Erythroblast (primary cell): ENCODE measurements at regions not wholly inside any gene's neighbourhood (a gene's known extent, or its start where the extent isn't known, plus 50 kb on each side); places are given as distances from the start of the nearest gene placed in this dataset.

Source experiments
- GATA1 ChIP-seq: IDR thresholded peaks from 2 replicates; pipeline ENCODE4 v1.6.1; 2011; ENCODE audit warnings: low read depth, mild to moderate bottlenecking, control low read depth, low read length, moderate library complexity
- POLR2A ChIP-seq: IDR thresholded peaks from 2 replicates; pipeline ENCODE4 v1.6.1; 2011; ENCODE audit warnings: mild to moderate bottlenecking, low read length

DNA sequence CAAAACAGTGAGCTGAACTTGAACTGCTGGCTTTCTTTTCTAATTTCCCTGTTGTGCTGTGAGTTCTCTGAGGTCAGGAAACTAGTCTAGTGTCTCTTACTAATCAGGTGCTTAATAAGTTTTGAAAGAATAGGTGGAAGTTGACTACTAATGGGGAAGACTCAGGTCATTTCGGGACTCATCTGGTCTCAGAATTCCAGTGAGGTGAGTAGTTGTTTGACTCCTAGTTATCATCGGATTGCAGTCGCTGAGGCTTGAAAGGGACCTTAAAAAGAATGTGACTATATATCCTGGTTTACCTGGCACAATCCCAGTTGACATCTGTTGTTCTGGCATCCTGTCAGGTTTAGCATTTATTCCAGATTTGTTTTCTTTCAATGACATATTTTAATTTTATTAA is 81.4 kb upstream of the SPAG17 start:
- TF ChIP-seq POLR2A (no peak), GATA1 (no peak)
